ENCODE measurements at regions not wholly inside any gene's neighbourhood (a gene's known extent, or its start where the extent isn't known, plus 50 kb on each side); places are given as distances from the start of the nearest gene placed in this dataset.
"Not testable (repeated sequence)": the region's sequence is repeated elsewhere in the genome, so short reads cannot be mapped to it uniquely, and the experiment has no call there.

DNA sequence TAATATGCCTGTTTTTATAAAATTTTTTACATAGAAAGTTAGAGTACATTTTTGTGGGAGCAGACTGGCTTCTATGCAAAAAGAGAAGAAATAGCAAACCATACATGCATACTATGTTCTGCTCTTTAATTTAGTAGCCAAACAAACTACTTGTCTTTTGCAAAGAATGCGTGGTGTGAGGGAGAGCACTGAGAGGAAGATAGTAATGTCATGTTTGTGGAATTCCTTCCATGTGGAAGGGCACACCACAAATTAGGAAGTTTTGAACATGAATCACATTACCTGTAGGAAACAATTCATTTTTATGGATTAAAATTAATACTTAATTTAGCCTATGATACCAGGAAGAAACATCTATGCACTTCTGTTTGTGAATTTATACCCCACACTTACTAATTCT lies 1529.1 kb upstream of the ADGRL3 start:
- FAIRE-seq: no peak
- no peak overlapping the region for H3K9ac ChIP-seq (ENCODE audit: low read length in 3 of 3)

GRCh38 chr4:59676389-59676788 lies 1523.7 kb upstream of the ADGRL3 start:
- intact Hi-C loops (cut with DNase I): no loop called here
- no peaks in the 10 kb centered on the region for H3K9me3 ChIP-seq (ENCODE audit: control insufficient read depth in 2 of 3, insufficient read depth in 1 of 3, low read length in 3 of 3)
- H3K27ac ChIP-seq (ENCODE audit: low read depth in 2 of 2, low read length in 2 of 2): no peak overlapping the region
- no peaks in the 10 kb centered on the region for H3K4me1 ChIP-seq (ENCODE audit: control insufficient read depth in 2 of 3, insufficient read depth in 2 of 3, low read depth in 1 of 3, low read length in 3 of 3)
- FAIRE-seq (no peak), DNase-seq (no peak)
- H3K9ac ChIP-seq (ENCODE audit: low read length in 3 of 3): no peak overlapping the region
- H3K36me3 ChIP-seq (ENCODE audit: control insufficient read depth in 2 of 3, insufficient read depth in 3 of 3, low read length in 3 of 3): no peaks in the 10 kb centered on the region
- no peak overlapping the region for H3K4me3 ChIP-seq (ENCODE audit: low read length in 3 of 3)
- TF ChIP-seq, protein P1, sequence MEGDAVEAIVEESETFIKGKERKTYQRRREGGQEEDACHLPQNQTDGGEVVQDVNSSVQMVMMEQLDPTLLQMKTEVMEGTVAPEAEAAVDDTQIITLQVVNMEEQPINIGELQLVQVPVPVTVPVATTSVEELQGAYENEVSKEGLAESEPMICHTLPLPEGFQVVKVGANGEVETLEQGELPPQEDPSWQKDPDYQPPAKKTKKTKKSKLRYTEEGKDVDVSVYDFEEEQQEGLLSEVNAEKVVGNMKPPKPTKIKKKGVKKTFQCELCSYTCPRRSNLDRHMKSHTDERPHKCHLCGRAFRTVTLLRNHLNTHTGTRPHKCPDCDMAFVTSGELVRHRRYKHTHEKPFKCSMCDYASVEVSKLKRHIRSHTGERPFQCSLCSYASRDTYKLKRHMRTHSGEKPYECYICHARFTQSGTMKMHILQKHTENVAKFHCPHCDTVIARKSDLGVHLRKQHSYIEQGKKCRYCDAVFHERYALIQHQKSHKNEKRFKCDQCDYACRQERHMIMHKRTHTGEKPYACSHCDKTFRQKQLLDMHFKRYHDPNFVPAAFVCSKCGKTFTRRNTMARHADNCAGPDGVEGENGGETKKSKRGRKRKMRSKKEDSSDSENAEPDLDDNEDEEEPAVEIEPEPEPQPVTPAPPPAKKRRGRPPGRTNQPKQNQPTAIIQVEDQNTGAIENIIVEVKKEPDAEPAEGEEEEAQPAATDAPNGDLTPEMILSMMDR (IDR thresholded peaks at IDR 0.05; ENCODE audit: borderline replicate concordance, extremely low read depth, insufficient read depth): no peak
- H3K27me3 ChIP-seq (ENCODE audit: control insufficient read depth, insufficient read depth, low read length): no peaks in the 10 kb centered on the region

More for the DNA sequence above, 1529.1 kb upstream of the ADGRL3 start:
- Histone ChIP-seq H3K4me3 (ENCODE audit: low read length in 3 of 3) (no peak overlapping the region), H3K27ac (ENCODE audit: low read depth in 2 of 2, low read length in 2 of 2) (no peak overlapping the region), H3K27me3 (ENCODE audit: control insufficient read depth, insufficient read depth, low read length) (no peaks in the 10 kb centered on the region), H3K4me1 (ENCODE audit: control insufficient read depth in 2 of 3, insufficient read depth in 2 of 3, low read depth in 1 of 3, low read length in 3 of 3) (no peaks in the 10 kb centered on the region), H3K36me3 (ENCODE audit: control insufficient read depth in 2 of 3, insufficient read depth in 3 of 3, low read length in 3 of 3) (no peaks in the 10 kb centered on the region), H3K9me3 (ENCODE audit: control insufficient read depth in 2 of 3, insufficient read depth in 1 of 3, low read length in 3 of 3) (no peaks in the 10 kb centered on the region)
- TF ChIP-seq, protein P1 (IDR thresholded peaks at IDR 0.05; ENCODE audit: borderline replicate concordance, extremely low read depth, insufficient read depth): no peak
- intact Hi-C loops (cut with DNase I): no loop called here
- DNase-seq: no peak

DNA sequence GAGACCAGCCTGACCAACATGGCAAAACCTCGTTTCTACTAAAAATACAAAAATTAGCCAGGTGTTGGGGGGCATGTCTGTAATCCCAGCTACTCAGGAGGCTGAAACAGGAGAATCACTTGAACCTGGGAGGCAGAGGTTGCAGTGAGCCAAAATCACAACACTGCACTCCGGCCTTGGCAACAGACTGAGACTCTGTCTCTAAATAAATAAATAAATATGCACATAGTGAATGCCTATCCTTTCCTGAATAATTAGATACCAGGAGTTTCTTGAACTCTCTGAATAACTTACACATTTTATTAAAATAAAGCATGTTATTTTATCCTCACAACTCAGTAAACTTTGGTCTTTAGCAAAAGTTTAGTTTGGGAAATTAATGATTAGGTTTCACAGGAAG lies 1523.1 kb upstream of the ADGRL3 start:
- H3K36me3 ChIP-seq (ENCODE audit: control insufficient read depth in 2 of 3, insufficient read depth in 3 of 3, low read length in 3 of 3); H3K9ac ChIP-seq (ENCODE audit: low read length in 3 of 3); H3K4me3 ChIP-seq (ENCODE audit: low read length in 3 of 3); H3K9me3 ChIP-seq (ENCODE audit: control insufficient read depth in 2 of 3, insufficient read depth in 1 of 3, low read length in 3 of 3); intact Hi-C loops (cut with DNase I); H3K27ac ChIP-seq (ENCODE audit: low read depth in 2 of 2, low read length in 2 of 2); FAIRE-seq; H3K4me1 ChIP-seq (ENCODE audit: control insufficient read depth in 2 of 3, insufficient read depth in 2 of 3, low read depth in 1 of 3, low read length in 3 of 3); H3K27me3 ChIP-seq (ENCODE audit: control insufficient read depth, insufficient read depth, low read length); DNase-seq: not testable (repeated sequence)

GRCh38 chr4:59685626-59686025 lies 1514.5 kb upstream of the ADGRL3 start:
- FAIRE-seq (no peak), DNase-seq (no peak)
- intact Hi-C loops (cut with DNase I): no loop called here
- no peak overlapping the region for H3K27ac ChIP-seq (ENCODE audit: low read depth in 2 of 2, low read length in 2 of 2)
- H3K9me3 ChIP-seq (ENCODE audit: control insufficient read depth in 2 of 3, insufficient read depth in 1 of 3, low read length in 3 of 3): no peaks in the 10 kb centered on the region
- H3K36me3 ChIP-seq (ENCODE audit: control insufficient read depth in 2 of 3, insufficient read depth in 3 of 3, low read length in 3 of 3): no peaks in the 10 kb centered on the region
- no peaks in the 10 kb centered on the region for H3K27me3 ChIP-seq (ENCODE audit: control insufficient read depth, insufficient read depth, low read length)
- no peak overlapping the region for H3K9ac ChIP-seq (ENCODE audit: low read length in 3 of 3)
- TF ChIP-seq, protein P1 (IDR thresholded peaks at IDR 0.05; ENCODE audit: borderline replicate concordance, extremely low read depth, insufficient read depth): no peak
- H3K4me1 ChIP-seq (ENCODE audit: control insufficient read depth in 2 of 3, insufficient read depth in 2 of 3, low read depth in 1 of 3, low read length in 3 of 3): no peaks in the 10 kb centered on the region
- no peak overlapping the region for H3K4me3 ChIP-seq (ENCODE audit: low read length in 3 of 3)
